H1 (cell line): ENCODE measurements at regions not wholly inside any gene's neighbourhood (a gene's known extent, or its start where the extent isn't known, plus 50 kb on each side); places are given as distances from the start of the nearest gene placed in this dataset.

ENCODE experiments used
- CTCF ChIA-PET: fragments of 300-600 bp; sonication (Branson Sonifier 250); formaldehyde crosslinking; loops from one replicate; lab custom pipeline; 2021; ENCODE audit not compliant: partially characterized antibody; lab: Charles Lee
- POLR2A ChIA-PET: fragments of 300-600 bp; sonication (Branson Sonifier 250); formaldehyde crosslinking; loops from one replicate; lab custom pipeline; 2021; ENCODE audit warnings: inconsistent platforms; ENCODE audit not compliant: partially characterized antibody; lab: Charles Lee
- DNase-seq, 2 experiments: peaks; one replicate each; pipeline versions ENCODE4 v3.0.0 to v3.0.0-alpha.2; 2010 to 2022; ENCODE audit warnings: low spot score in 2 of 2, low read depth in 1 of 2, mixed read lengths in 1 of 2
- FAIRE-seq: peaks from 2 replicates; lab custom pipeline; 2011; peaks lifted over from hg19 to GRCh38; lab: Jason Lieb, UNC
- H2AFZ ChIP-seq: 2 replicates; pipeline ENCODE4 v1.8.1; 2012; ENCODE audit warnings: low read length, inconsistent platforms
- H2AK5ac ChIP-seq: 2 replicates; pipeline ENCODE4 v1.6.1; 2013; ENCODE audit warnings: low read depth, low read length
- H2BK120ac ChIP-seq: replicated peaks from 2 replicates; pipeline ENCODE3; 2013; ENCODE audit warnings: low read depth, low read length, inconsistent platforms
- H2BK12ac ChIP-seq: 2 replicates; pipeline ENCODE4 v1.6.1; 2013; ENCODE audit warnings: low read depth, low read length
- H2BK15ac ChIP-seq: 2 replicates; pipeline ENCODE4 v1.6.1; 2013; ENCODE audit warnings: low read length
- H2BK20ac ChIP-seq: 2 replicates; pipeline ENCODE4 v1.6.1; 2013; ENCODE audit warnings: low read length
- H2BK5ac ChIP-seq: 2 replicates; pipeline ENCODE4 v1.6.1; 2013; ENCODE audit warnings: low read depth, low read length
- H3K14ac ChIP-seq: 2 replicates; pipeline ENCODE4 v1.6.1; 2013; ENCODE audit warnings: inconsistent platforms; ENCODE audit not compliant: insufficient read length
- H3K18ac ChIP-seq: 2 replicates; pipeline ENCODE4 v1.6.1; 2013; ENCODE audit warnings: low read length; ENCODE audit errors: extremely low read depth
- H3K23ac ChIP-seq: 2 replicates; pipeline ENCODE4 v1.6.1; 2013; ENCODE audit warnings: inconsistent platforms; ENCODE audit not compliant: insufficient read length
- H3K23me2 ChIP-seq: 2 replicates; pipeline ENCODE4 v1.6.1; 2013; ENCODE audit warnings: low read depth, low read length
- H3K27ac ChIP-seq: 2 replicates; pipeline ENCODE4 v1.6.1; 2011; ENCODE audit warnings: low read depth, low read length, inconsistent platforms
- H3K27me3 ChIP-seq, 4 experiments: replicated peaks in 1 of 4; 1 replicate in 1 of 4; 2 replicates in 3 of 4; pipeline versions ENCODE4 v1.6.1 to v1.8.1; 2011 to 2013; ENCODE audit warnings: low read length in 3 of 4, mild to moderate bottlenecking in 3 of 4, inconsistent platforms in 2 of 4, mixed read lengths in 2 of 4, moderate library complexity in 1 of 4; ENCODE audit not compliant: control insufficient read depth in 3 of 4, insufficient read depth in 3 of 4; ENCODE audit errors: extremely low read depth in 1 of 4
- H3K36me3 ChIP-seq, 4 experiments: 2 replicates each; pipeline versions ENCODE4 v1.6.1 to v1.8.1; 2011 to 2013; ENCODE audit warnings: mild to moderate bottlenecking in 4 of 4, low read length in 3 of 4, moderate library complexity in 2 of 4, control low read depth in 1 of 4, inconsistent platforms in 1 of 4; ENCODE audit not compliant: insufficient read depth in 4 of 4, control insufficient read depth in 2 of 4
- H3K4ac ChIP-seq: replicated peaks from 2 replicates; pipeline ENCODE3; 2013; ENCODE audit warnings: low read length, low read depth, mixed read lengths, inconsistent platforms; ENCODE audit not compliant: insufficient read length
- H3K4me1 ChIP-seq, 4 experiments: replicated peaks in 1 of 4; 1 replicate in 1 of 4; 2 replicates in 3 of 4; pipeline versions ENCODE4 v1.6.1 to v1.8.1; 2011 to 2013; ENCODE audit warnings: low read length in 3 of 4, inconsistent platforms in 2 of 4, mixed read lengths in 1 of 4; ENCODE audit not compliant: insufficient read depth in 4 of 4, control insufficient read depth in 3 of 4
- H3K4me2 ChIP-seq, 2 experiments: 2 replicates each; pipeline versions ENCODE4 v1.6.1 to v1.8.1; 2011 to 2013; ENCODE audit warnings: low read depth in 2 of 2, low read length in 2 of 2, control low read depth in 1 of 2, inconsistent platforms in 1 of 2, mild to moderate bottlenecking in 1 of 2; ENCODE audit not compliant: insufficient read depth in 1 of 2
- H3K4me3 ChIP-seq, 4 experiments: fragments of 200-600, 300-600 bp in 1 of 4; sonication (generic), shearing (Covaris generic), sonication (Bioruptor Twin) in 1 of 4; 2 replicates each; pipeline versions ENCODE4 v1.5.1 to v1.8.1; 2011 to 2016; ENCODE audit warnings: low read length in 4 of 4, low read depth in 3 of 4, control low read depth in 2 of 4, inconsistent platforms in 2 of 4, mild to moderate bottlenecking in 2 of 4, mixed read lengths in 1 of 4, moderate library complexity in 1 of 4; ENCODE audit not compliant: insufficient read depth in 2 of 4; ENCODE audit errors: extremely low read depth in 1 of 4
- H3K56ac ChIP-seq: replicated peaks from 2 replicates; pipeline ENCODE3; 2013; ENCODE audit warnings: low read depth, mild to moderate bottlenecking, mixed read lengths, low read length, inconsistent platforms; ENCODE audit not compliant: insufficient read length
- H3K79me1 ChIP-seq: 2 replicates; pipeline ENCODE4 v1.6.1; 2013; ENCODE audit warnings: low read depth, low read length, control low read depth
- H3K79me2 ChIP-seq, 2 experiments: 2 replicates each; pipeline versions ENCODE4 v1.6.1 to v1.8.1; 2012 to 2013; ENCODE audit warnings: low read length in 2 of 2, mild to moderate bottlenecking in 2 of 2, inconsistent platforms in 1 of 2; ENCODE audit not compliant: insufficient read depth in 2 of 2, control insufficient read depth in 1 of 2
- H3K9ac ChIP-seq, 4 experiments: replicated peaks in 1 of 4; 1 replicate in 1 of 4; 2 replicates in 3 of 4; pipeline versions ENCODE4 v1.6.1 to v1.8.1; 2011 to 2013; ENCODE audit warnings: low read depth in 3 of 4, low read length in 3 of 4, control low read depth in 2 of 4, mild to moderate bottlenecking in 2 of 4, moderate library complexity in 2 of 4, inconsistent platforms in 1 of 4; ENCODE audit errors: extremely low read depth in 1 of 4
- H3K9me3 ChIP-seq, 2 experiments: 2 replicates each; pipeline versions ENCODE4 v1.6.1 to v1.8.1; 2012 to 2013; ENCODE audit warnings: mild to moderate bottlenecking in 2 of 2, moderate library complexity in 2 of 2, control low read depth in 1 of 2, inconsistent platforms in 1 of 2, low read depth in 1 of 2, low read length in 1 of 2, mixed read lengths in 1 of 2; ENCODE audit not compliant: insufficient read depth in 2 of 2
- H4K20me1 ChIP-seq, 2 experiments: replicated peaks in 1 of 2; 2 replicates each; pipeline versions ENCODE3 to v1.8.1; 2011 to 2013; ENCODE audit warnings: inconsistent platforms in 2 of 2, low read length in 2 of 2, mild to moderate bottlenecking in 1 of 2; ENCODE audit not compliant: insufficient read depth in 2 of 2, control insufficient read depth in 1 of 2
- H4K5ac ChIP-seq: 2 replicates; pipeline ENCODE4 v1.6.1; 2013; ENCODE audit warnings: low read length, low read depth, mixed read lengths, inconsistent platforms; ENCODE audit not compliant: insufficient read length
- H4K8ac ChIP-seq: 2 replicates; pipeline ENCODE4 v1.8.0; 2013; ENCODE audit warnings: mild to moderate bottlenecking, moderate library complexity, low read length, inconsistent platforms; ENCODE audit not compliant: insufficient read depth; ENCODE audit errors: extremely low read depth
- H4K91ac ChIP-seq: replicated peaks from 2 replicates; pipeline ENCODE3; 2013; ENCODE audit warnings: low read length, mixed read lengths, inconsistent platforms; ENCODE audit not compliant: insufficient read length
- HDAC2 ChIP-seq, 2 experiments: fragments of 300-600 bp in 1 of 2; sonication (generic) in 1 of 2; IDR thresholded peaks; 2 replicates each; pipeline ENCODE4 v1.6.1; 2011 to 2012; ENCODE audit warnings: low read depth in 2 of 2, low read length in 2 of 2, mild to moderate bottlenecking in 2 of 2, moderate library complexity in 2 of 2, borderline replicate concordance in 1 of 2, inconsistent platforms in 1 of 2
- SAP30 ChIP-seq: fragments of 300-600 bp; sonication (generic); IDR thresholded peaks from 2 replicates; pipeline ENCODE4 v1.7.1; 2012; ENCODE audit warnings: low read length, moderate library complexity, mild to moderate bottlenecking, inconsistent platforms; ENCODE audit not compliant: insufficient read depth, insufficient replicate concordance
- YY1 ChIP-seq: IDR thresholded peaks from 2 replicates; pipeline ENCODE4 v1.6.1; 2011; ENCODE audit warnings: low read depth, mild to moderate bottlenecking, low read length
- WGBS, 2 experiments: shearing (Covaris generic) in 1 of 2; methylation state at CpG; one replicate each; pipeline versions ENCODE4 v1.1.6 to v1.1.7; 2013 to 2015; ENCODE audit warnings: low lambda C conversion rate in 2 of 2, mixed read lengths in 2 of 2, inconsistent platforms in 1 of 2, low coverage in 1 of 2, missing lambda C conversion rate in 1 of 2; ENCODE audit not compliant: insufficient replicate concordance in 2 of 2, insufficient coverage in 1 of 2, insufficient read length in 1 of 2; ENCODE audit errors: extremely low coverage in 1 of 2, missing lambda C conversion rate in 1 of 2; 5-methylcytosine and 5-hydroxymethylcytosine counted together

GRCh38 chr3:45311953-45312801 is 76.2 kb upstream of the LARS2 start:
- peaks cover 4% of the 10 kb centered on the region; the same call in 1 of the 2 replicates for H3K23me2 ChIP-seq
- peak overlapping the region in 2 of 4 experiments; percentile 9 to 36; a peak in 2 of 7 replicates for H3K9ac ChIP-seq
- peak overlapping the region; percentile 69; the same call in 1 of the 2 replicates for H3K27ac ChIP-seq
- POLR2A ChIA-PET: interaction anchor here (0.9 to 1.6 kb wide), 4 partner anchors 10 to 47 kb away, joined by 3 to 7 read pairs (median 4); no protein-coding TSS in a partner anchor
- no peaks in the 10 kb centered on the region for H3K79me1 ChIP-seq
- H3K4ac ChIP-seq: peak overlapping the region; percentile 97
- H3K36me3 ChIP-seq: no peaks in the 10 kb centered on the region; a peak in 1 of 8 replicates
- 0 out of 4 replicates have a peak, but pooled peaks cover 0 to under 1% of the 10 kb centered on the region in 2 experiments for H3K9me3 ChIP-seq
- H2AFZ ChIP-seq: no peak overlapping the region
- H2BK120ac ChIP-seq: peak overlapping the region; percentile 99
- no peaks in the 10 kb centered on the region for H4K20me1 ChIP-seq
- peak overlapping the region; percentile 100 for H2BK20ac ChIP-seq
- peak overlapping the region; percentile 73 for H3K56ac ChIP-seq
- DNase-seq (peak in 1 of 2 experiments; percentile 38), FAIRE-seq (peak; percentile 36)
- H3K14ac ChIP-seq: peak overlapping the region; percentile 95
- no peaks in the 10 kb centered on the region for H3K79me2 ChIP-seq
- no peak overlapping the region for H3K23ac ChIP-seq
- H3K18ac ChIP-seq: peak overlapping the region; percentile 98
- no peak overlapping the region for H4K8ac ChIP-seq
- no peaks in the 10 kb centered on the region for H3K27me3 ChIP-seq
- H2BK5ac ChIP-seq: peak overlapping the region; percentile 99; the same call in 1 of the 2 replicates
- no peak overlapping the region for H2BK15ac ChIP-seq
- WGBS, 2 experiments: 13 to 100% methylated on average over 1 to 9 of the region's 9 CpGs
- peak overlapping the region; percentile 61 to 96 for H3K4me2 ChIP-seq
- H3K4me1 ChIP-seq: peaks cover 13 to 23% (median 22%) of the 10 kb centered on the region in 4 experiments
- H3K4me3 ChIP-seq: peak overlapping the region; percentile 19 to 49 (median 30); a peak in 6 of 8 replicates
- peak overlapping the region; percentile 92 for H4K5ac ChIP-seq
- H2AK5ac ChIP-seq: 0 out of 2 replicates have a peak overlapping the region, but pooled peaks have one; percentile 71
- CTCF ChIA-PET: interaction anchor here (1.1 to 1.3 kb wide), 2 partner anchors 15 to 31 kb away, joined by 3 read pairs; no protein-coding TSS in a partner anchor
- H2BK12ac ChIP-seq: peak overlapping the region; percentile 99
- peak overlapping the region; percentile 97 for H4K91ac ChIP-seq
- no peak for TF ChIP-seq SAP30
- TF ChIP-seq YY1: no peak
- 0 out of 4 replicates have a peak, but pooled peaks of 1 of the 2 experiments have one; percentile 49 for TF ChIP-seq HDAC2 (IDR thresholded peaks at IDR 0.05; ENCODE audit: borderline replicate concordance in 1 of 2, low read depth in 2 of 2, low read length in 2 of 2)
